ENCODE measurements at regions not wholly inside any gene's neighbourhood (a gene's known extent, or its start where the extent isn't known, plus 50 kb on each side); places are given as distances from the start of the nearest gene placed in this dataset.

- CTCF ChIA-PET = no interaction called here
Observed at GRCh38 chr11:97398246-97398645, 1008.4 kb downstream of the JRKL start.

GRCh38 chr11:97409141-97409540, 1019.3 kb downstream of the JRKL start:
- intact Hi-C loops (cut with micrococcal nuclease; ENCODE audit: unreplicated experiment) = no loop called here
- H3K27ac ChIP-seq = no peak overlapping the region
- no peaks in the 10 kb centered on the region for H3K79me2 ChIP-seq (ENCODE audit: low read depth)
- H2AFZ ChIP-seq = no peak overlapping the region
- no peaks in the 10 kb centered on the region for H3K36me3 ChIP-seq (ENCODE audit: low read depth)
- no peak overlapping the region for H3K4me3 ChIP-seq
- ChIA-PET POLR2A (ENCODE audit: unreplicated experiment) (no interaction called here), CTCF (no interaction called here)
- H3K4me1 ChIP-seq (replicated peaks; ENCODE audit: insufficient read depth) = no peaks in the 10 kb centered on the region
- TF ChIP-seq EZH2 (IDR thresholded peaks at IDR 0.05; ENCODE audit: low read depth) = no peak
- TF ChIP-seq CTCF (conservative IDR thresholded peaks at IDR 0.05) = no peak
- no peaks in the 10 kb centered on the region for H3F3A ChIP-seq (ENCODE audit: insufficient read depth, low read depth)
- no TSS peak for BruUV-seq (replicated peaks)
- no peaks in the 10 kb centered on the region for H3K27me3 ChIP-seq (ENCODE audit: insufficient read depth, low read depth)
- no peaks in the 10 kb centered on the region for H3K9me3 ChIP-seq (ENCODE audit: insufficient read depth, low read depth)
- H3K4me2 ChIP-seq = no peak overlapping the region
- no peaks in the 10 kb centered on the region; the same call in 1 of the 2 replicates for H4K20me1 ChIP-seq (ENCODE audit: insufficient read depth)
- DNase-seq = no peak
- H3K9me2 ChIP-seq (ENCODE audit: insufficient read depth) = no peaks in the 10 kb centered on the region; the same call in 1 of the 2 replicates

More at GRCh38 chr11:97398246-97398645, 1008.4 kb downstream of the JRKL start:
- BruUV-seq (replicated peaks) = no TSS peak
- Histone ChIP-seq H3K36me3 (ENCODE audit: low read depth) (no peaks in the 10 kb centered on the region), H3K9me2 (ENCODE audit: insufficient read depth) (no peaks in the 10 kb centered on the region), H3K9me3 (ENCODE audit: insufficient read depth, low read depth) (no peaks in the 10 kb centered on the region), H3K27ac (no peak overlapping the region), H3K27me3 (ENCODE audit: insufficient read depth, low read depth) (no peaks in the 10 kb centered on the region), H3K4me3 (no peak overlapping the region), H3K79me2 (ENCODE audit: low read depth) (no peaks in the 10 kb centered on the region), H2AFZ (no peak overlapping the region), H3K4me2 (no peak overlapping the region), H3K4me1 (replicated peaks; ENCODE audit: insufficient read depth) (no peaks in the 10 kb centered on the region), H4K20me1 (ENCODE audit: insufficient read depth) (no peaks in the 10 kb centered on the region), H3F3A (ENCODE audit: insufficient read depth, low read depth) (no peaks in the 10 kb centered on the region)
- intact Hi-C loops (cut with micrococcal nuclease; ENCODE audit: unreplicated experiment) = no loop called here
- no peak for DNase-seq
- POLR2A ChIA-PET (ENCODE audit: unreplicated experiment) = no interaction called here
- no peak for TF ChIP-seq CTCF (conservative IDR thresholded peaks at IDR 0.05)
- no peak for TF ChIP-seq EZH2 (IDR thresholded peaks at IDR 0.05; ENCODE audit: low read depth)

- Histone ChIP-seq H2AFZ (no peak overlapping the region), H4K20me1 (ENCODE audit: insufficient read depth) (no peaks in the 10 kb centered on the region), H3K4me3 (no peak overlapping the region), H3K36me3 (ENCODE audit: low read depth) (no peaks in the 10 kb centered on the region), H3K9me3 (ENCODE audit: insufficient read depth, low read depth) (no peaks in the 10 kb centered on the region), H3K4me2 (no peak overlapping the region), H3K79me2 (ENCODE audit: low read depth) (no peaks in the 10 kb centered on the region), H3K27ac (no peak overlapping the region), H3K9me2 (ENCODE audit: insufficient read depth) (no peaks in the 10 kb centered on the region; the same call in 1 of the 2 replicates), H3K27me3 (ENCODE audit: insufficient read depth, low read depth) (no peaks in the 10 kb centered on the region), H3K4me1 (replicated peaks; ENCODE audit: insufficient read depth) (no peaks in the 10 kb centered on the region), H3F3A (ENCODE audit: insufficient read depth, low read depth) (no peaks in the 10 kb centered on the region)
- intact Hi-C loops (cut with micrococcal nuclease; ENCODE audit: unreplicated experiment) = no loop called here
- DNase-seq = no peak
- no TSS peak for BruUV-seq (replicated peaks)
- TF ChIP-seq EZH2 (IDR thresholded peaks at IDR 0.05; ENCODE audit: low read depth) (no peak), CTCF (conservative IDR thresholded peaks at IDR 0.05) (no peak)
- POLR2A ChIA-PET (ENCODE audit: unreplicated experiment) = no interaction called here
- CTCF ChIA-PET = no interaction called here
Observed at GRCh38 chr11:97414801-97415200, 1025.0 kb downstream of the JRKL start.

Data from PC-9 (cell line).